Liver (tissue), 3 donors: ENCODE measurements at regions not wholly inside any gene's neighbourhood (a gene's known extent, or its start where the extent isn't known, plus 50 kb on each side); places are given as distances from the start of the nearest gene placed in this dataset.
A peak's percentile ranks its signal among the peaks of the same experiment; 100 is the strongest.

ENCODE experiments used
- EGR1 ChIP-seq, 2 donors: IDR thresholded peaks; 2 replicates each; pipeline ENCODE4 v1.6.1; 2016 to 2018; ENCODE audit warnings: antibody characterized with exemption in 2 of 2, low read depth in 2 of 2
- JUND ChIP-seq, 2 donors: IDR thresholded peaks; 2 replicates each; pipeline ENCODE4 v1.6.1; 2016; ENCODE audit warnings: antibody characterized with exemption in 2 of 2
- RXRA ChIP-seq, 2 donors: IDR thresholded peaks; 2 replicates each; pipeline ENCODE4 v1.6.1; 2017 to 2018; ENCODE audit warnings: antibody characterized with exemption in 2 of 2, mild to moderate bottlenecking in 1 of 2
- SP1 ChIP-seq: IDR thresholded peaks from 2 replicates; pipeline ENCODE4 v1.6.1; 2018; ENCODE audit warnings: antibody characterized with exemption, mild to moderate bottlenecking
- TAF1 ChIP-seq: conservative IDR thresholded peaks from 2 replicates; pipeline ENCODE4 v1.6.1; 2016; ENCODE audit warnings: antibody characterized with exemption, mild to moderate bottlenecking
- YY1 ChIP-seq: IDR thresholded peaks from 2 replicates; pipeline ENCODE4 v1.6.1; 2016; ENCODE audit warnings: antibody characterized with exemption, mild to moderate bottlenecking
- TF ChIP-seq, protein P1 (sequence below): fragments of 150-350 bp; IDR thresholded peaks from 2 replicates; pipeline ENCODE4 v1.5.1; 2017; ENCODE audit warnings: improper control_type of control experiment, low read depth, low read length; ENCODE audit not compliant: missing input control
- TF ChIP-seq, protein P2 (sequence below): IDR thresholded peaks from 2 replicates; pipeline ENCODE4 v1.6.1; 2016; ENCODE audit warnings: antibody characterized with exemption, mild to moderate bottlenecking
- TF ChIP-seq, protein P3 (sequence below): IDR thresholded peaks from 2 replicates; pipeline ENCODE4 v1.6.1; 2016; ENCODE audit warnings: antibody characterized with exemption
- TF ChIP-seq, protein P4 (sequence below): IDR thresholded peaks from 2 replicates; pipeline ENCODE4 v1.6.1; 2016; ENCODE audit warnings: antibody characterized with exemption
- donor health status: healthy.
- donor health status: healthy.

DNA sequence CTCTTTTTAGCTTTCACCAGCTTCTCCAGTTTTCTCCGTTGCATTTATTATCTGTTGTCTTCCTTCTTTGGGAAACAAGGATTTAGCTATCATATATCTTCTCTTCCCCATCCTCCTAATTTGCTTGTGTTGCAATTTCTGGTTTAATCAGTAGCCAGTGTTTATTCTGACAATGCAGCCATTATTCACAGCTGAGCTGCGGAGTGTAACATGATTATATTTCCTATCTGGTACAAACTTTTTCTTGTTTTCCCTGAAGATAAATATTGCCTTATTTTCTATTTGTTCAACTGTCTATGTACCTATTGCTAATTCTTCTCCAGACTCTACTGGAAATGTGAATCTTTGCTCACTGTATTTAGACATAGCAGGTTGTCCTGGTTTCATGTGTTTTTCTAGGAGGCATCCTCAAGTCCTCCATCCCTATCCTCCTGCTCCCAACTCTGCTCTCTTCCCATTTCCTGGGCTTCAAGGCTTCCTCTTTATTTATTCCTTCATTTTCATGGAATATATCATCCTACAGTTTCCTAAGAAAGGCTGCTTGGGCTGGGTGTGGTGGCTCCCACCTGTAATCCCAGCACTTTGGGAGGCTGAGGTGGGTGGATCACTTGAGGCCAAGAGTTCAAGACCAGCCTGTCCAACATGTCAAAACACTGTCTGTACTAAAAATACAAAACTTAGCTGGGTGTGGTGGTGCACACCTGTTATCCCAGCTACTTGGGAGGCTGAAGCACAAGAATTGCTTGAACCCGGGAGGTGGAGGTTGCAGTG is 72.4 kb upstream of the KDM7A start:
- TF ChIP-seq, protein P1, sequence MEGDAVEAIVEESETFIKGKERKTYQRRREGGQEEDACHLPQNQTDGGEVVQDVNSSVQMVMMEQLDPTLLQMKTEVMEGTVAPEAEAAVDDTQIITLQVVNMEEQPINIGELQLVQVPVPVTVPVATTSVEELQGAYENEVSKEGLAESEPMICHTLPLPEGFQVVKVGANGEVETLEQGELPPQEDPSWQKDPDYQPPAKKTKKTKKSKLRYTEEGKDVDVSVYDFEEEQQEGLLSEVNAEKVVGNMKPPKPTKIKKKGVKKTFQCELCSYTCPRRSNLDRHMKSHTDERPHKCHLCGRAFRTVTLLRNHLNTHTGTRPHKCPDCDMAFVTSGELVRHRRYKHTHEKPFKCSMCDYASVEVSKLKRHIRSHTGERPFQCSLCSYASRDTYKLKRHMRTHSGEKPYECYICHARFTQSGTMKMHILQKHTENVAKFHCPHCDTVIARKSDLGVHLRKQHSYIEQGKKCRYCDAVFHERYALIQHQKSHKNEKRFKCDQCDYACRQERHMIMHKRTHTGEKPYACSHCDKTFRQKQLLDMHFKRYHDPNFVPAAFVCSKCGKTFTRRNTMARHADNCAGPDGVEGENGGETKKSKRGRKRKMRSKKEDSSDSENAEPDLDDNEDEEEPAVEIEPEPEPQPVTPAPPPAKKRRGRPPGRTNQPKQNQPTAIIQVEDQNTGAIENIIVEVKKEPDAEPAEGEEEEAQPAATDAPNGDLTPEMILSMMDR, result no peak
- TF ChIP-seq RXRA (IDR thresholded peaks at IDR 0.05) (peak in 1 of 2 donors; percentile 9), TAF1 (no peak), JUND (IDR thresholded peaks at IDR 0.05) (no peak), EGR1 (IDR thresholded peaks at IDR 0.05; ENCODE audit: low read depth in 2 of 2) (no peak), YY1 (peak; percentile 92), SP1 (peak; percentile 27)
- TF ChIP-seq, protein P2, sequence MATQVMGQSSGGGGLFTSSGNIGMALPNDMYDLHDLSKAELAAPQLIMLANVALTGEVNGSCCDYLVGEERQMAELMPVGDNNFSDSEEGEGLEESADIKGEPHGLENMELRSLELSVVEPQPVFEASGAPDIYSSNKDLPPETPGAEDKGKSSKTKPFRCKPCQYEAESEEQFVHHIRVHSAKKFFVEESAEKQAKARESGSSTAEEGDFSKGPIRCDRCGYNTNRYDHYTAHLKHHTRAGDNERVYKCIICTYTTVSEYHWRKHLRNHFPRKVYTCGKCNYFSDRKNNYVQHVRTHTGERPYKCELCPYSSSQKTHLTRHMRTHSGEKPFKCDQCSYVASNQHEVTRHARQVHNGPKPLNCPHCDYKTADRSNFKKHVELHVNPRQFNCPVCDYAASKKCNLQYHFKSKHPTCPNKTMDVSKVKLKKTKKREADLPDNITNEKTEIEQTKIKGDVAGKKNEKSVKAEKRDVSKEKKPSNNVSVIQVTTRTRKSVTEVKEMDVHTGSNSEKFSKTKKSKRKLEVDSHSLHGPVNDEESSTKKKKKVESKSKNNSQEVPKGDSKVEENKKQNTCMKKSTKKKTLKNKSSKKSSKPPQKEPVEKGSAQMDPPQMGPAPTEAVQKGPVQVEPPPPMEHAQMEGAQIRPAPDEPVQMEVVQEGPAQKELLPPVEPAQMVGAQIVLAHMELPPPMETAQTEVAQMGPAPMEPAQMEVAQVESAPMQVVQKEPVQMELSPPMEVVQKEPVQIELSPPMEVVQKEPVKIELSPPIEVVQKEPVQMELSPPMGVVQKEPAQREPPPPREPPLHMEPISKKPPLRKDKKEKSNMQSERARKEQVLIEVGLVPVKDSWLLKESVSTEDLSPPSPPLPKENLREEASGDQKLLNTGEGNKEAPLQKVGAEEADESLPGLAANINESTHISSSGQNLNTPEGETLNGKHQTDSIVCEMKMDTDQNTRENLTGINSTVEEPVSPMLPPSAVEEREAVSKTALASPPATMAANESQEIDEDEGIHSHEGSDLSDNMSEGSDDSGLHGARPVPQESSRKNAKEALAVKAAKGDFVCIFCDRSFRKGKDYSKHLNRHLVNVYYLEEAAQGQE, result no peak
- TF ChIP-seq, protein P3, sequence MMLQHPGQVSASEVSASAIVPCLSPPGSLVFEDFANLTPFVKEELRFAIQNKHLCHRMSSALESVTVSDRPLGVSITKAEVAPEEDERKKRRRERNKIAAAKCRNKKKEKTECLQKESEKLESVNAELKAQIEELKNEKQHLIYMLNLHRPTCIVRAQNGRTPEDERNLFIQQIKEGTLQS, result no peak
- TF ChIP-seq, protein P4, sequence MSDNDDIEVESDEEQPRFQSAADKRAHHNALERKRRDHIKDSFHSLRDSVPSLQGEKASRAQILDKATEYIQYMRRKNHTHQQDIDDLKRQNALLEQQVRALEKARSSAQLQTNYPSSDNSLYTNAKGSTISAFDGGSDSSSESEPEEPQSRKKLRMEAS, result no peak
